Neuronal stem cell (in vitro differentiated cells): ENCODE measurements at regions not wholly inside any gene's neighbourhood (a gene's known extent, or its start where the extent isn't known, plus 50 kb on each side); places are given as distances from the start of the nearest gene placed in this dataset.

ENCODE experiments used
- DNase-seq: peaks from one replicate; pipeline ENCODE4 v3.0.0-alpha.2; 2013; ENCODE audit warnings: low spot score
- H2AFZ ChIP-seq: one replicate; pipeline ENCODE4 v1.6.1; 2013; ENCODE audit warnings: mild to moderate bottlenecking, low read length, inconsistent platforms
- H2AK5ac ChIP-seq: 2 replicates; pipeline ENCODE4 v1.6.1; 2013; ENCODE audit warnings: low read depth, mild to moderate bottlenecking, inconsistent platforms, low read length, moderate library complexity, mixed read lengths
- H2BK120ac ChIP-seq: 2 replicates; pipeline ENCODE4 v1.6.1; 2013; ENCODE audit warnings: low read depth, mild to moderate bottlenecking, inconsistent platforms, low read length, moderate library complexity, mixed read lengths
- H2BK12ac ChIP-seq: one replicate; pipeline ENCODE4 v1.6.1; 2013; ENCODE audit warnings: low read length, inconsistent platforms
- H2BK15ac ChIP-seq: 2 replicates; pipeline ENCODE4 v1.6.1; 2013; ENCODE audit warnings: mild to moderate bottlenecking, low read length, inconsistent platforms, mixed read lengths
- H2BK5ac ChIP-seq: one replicate; pipeline ENCODE4 v1.6.1; 2013; ENCODE audit warnings: inconsistent platforms, mild to moderate bottlenecking, low read length, moderate library complexity
- H3K14ac ChIP-seq: one replicate; pipeline ENCODE4 v1.6.1; 2013; ENCODE audit warnings: low read length, inconsistent platforms
- H3K18ac ChIP-seq: 2 replicates; pipeline ENCODE4 v1.6.1; 2013; ENCODE audit warnings: low read length, inconsistent platforms
- H3K23ac ChIP-seq: 2 replicates; pipeline ENCODE4 v1.6.1; 2013; ENCODE audit warnings: low read depth, mild to moderate bottlenecking, mixed read lengths, low read length, inconsistent platforms; ENCODE audit not compliant: poor library complexity
- H3K27ac ChIP-seq: replicated peaks from 3 replicates; pipeline ENCODE4 v1.5.1; 2013; ENCODE audit warnings: low read length, inconsistent platforms
- H3K27me3 ChIP-seq, 3 experiments: 2 replicates each; pipeline ENCODE4 v1.6.1; 2013; ENCODE audit warnings: low read length in 3 of 3, mild to moderate bottlenecking in 2 of 3, inconsistent platforms in 1 of 3, low read depth in 1 of 3, mixed read lengths in 1 of 3, moderate library complexity in 1 of 3; ENCODE audit not compliant: control insufficient read depth in 3 of 3, insufficient read depth in 3 of 3
- H3K36me3 ChIP-seq, 2 donors: replicated peaks in 1 of 2; 2 replicates each; pipeline ENCODE4 v1.6.1; 2013; ENCODE audit warnings: low read length in 2 of 2; ENCODE audit not compliant: control insufficient read depth in 2 of 2, insufficient read depth in 2 of 2
- H3K4ac ChIP-seq: 2 replicates; pipeline ENCODE4 v1.6.1; 2013; ENCODE audit warnings: inconsistent platforms, mild to moderate bottlenecking, low read length, moderate library complexity
- H3K4me1 ChIP-seq, 2 donors: 1 replicate in 1 of 2; 2 replicates in 1 of 2; pipeline ENCODE4 v1.6.1; 2013; ENCODE audit warnings: low read length in 2 of 2, low read depth in 1 of 2; ENCODE audit not compliant: control insufficient read depth in 2 of 2, insufficient read depth in 1 of 2
- H3K4me2 ChIP-seq: one replicate; pipeline ENCODE4 v1.6.1; 2013; ENCODE audit warnings: mild to moderate bottlenecking, low read length, inconsistent platforms; ENCODE audit not compliant: insufficient read depth, poor library complexity, severe bottlenecking
- H3K4me3 ChIP-seq, 2 donors: 2 replicates each; pipeline ENCODE4 v1.5.1; 2013; ENCODE audit warnings: low read length in 2 of 2, mild to moderate bottlenecking in 2 of 2, inconsistent platforms in 1 of 2, moderate library complexity in 1 of 2
- H3K79me1 ChIP-seq: one replicate; pipeline ENCODE4 v1.6.1; 2013; ENCODE audit warnings: low read depth, mild to moderate bottlenecking, inconsistent platforms, low read length, moderate library complexity
- H3K9ac ChIP-seq: one replicate; pipeline ENCODE4 v1.6.1; 2013; ENCODE audit warnings: mild to moderate bottlenecking, low read depth, low read length, inconsistent platforms; ENCODE audit not compliant: poor library complexity
- H3K9me3 ChIP-seq, 2 donors: replicated peaks in 1 of 2; 2 replicates each; pipeline versions ENCODE3 to v1.6.1; 2013; ENCODE audit warnings: low read length in 2 of 2, mild to moderate bottlenecking in 2 of 2, inconsistent platforms in 1 of 2, low read depth in 1 of 2, mixed read lengths in 1 of 2, moderate library complexity in 1 of 2; ENCODE audit not compliant: control insufficient read depth in 2 of 2, insufficient read depth in 1 of 2
- H4K8ac ChIP-seq: one replicate; pipeline ENCODE4 v1.6.1; 2013; ENCODE audit warnings: low read depth, mild to moderate bottlenecking, inconsistent platforms, low read length, moderate library complexity
- H4K91ac ChIP-seq: one replicate; pipeline ENCODE4 v1.6.1; 2013; ENCODE audit warnings: low read length, low read depth, mild to moderate bottlenecking, inconsistent platforms; ENCODE audit not compliant: poor library complexity
- WGBS, 2 donors: extraction: QIAGEN DNeasy Blood & Tissue Kit; methylation state at CpG; one replicate each; pipeline ENCODE4 v1.1.7; 2013; ENCODE audit warnings: missing lambda C conversion rate in 2 of 2, mixed read lengths in 1 of 2; ENCODE audit not compliant: insufficient read length in 2 of 2, insufficient replicate concordance in 1 of 2; ENCODE audit errors: extremely low coverage in 2 of 2; 5-methylcytosine and 5-hydroxymethylcytosine counted together

- no peaks in the 10 kb centered on the region for H3K9me3 ChIP-seq
- H3K79me1 ChIP-seq: no peaks in the 10 kb centered on the region
- no peaks in the 10 kb centered on the region for H3K27me3 ChIP-seq
- no peak overlapping the region for H3K9ac ChIP-seq
- H3K36me3 ChIP-seq: no peaks in the 10 kb centered on the region
- no CpG with 5 or more reads among the region's 3 CpGs for WGBS, 2 donors
- DNase-seq: no peak
- H3K27ac ChIP-seq: no peak overlapping the region
- H3K18ac ChIP-seq: no peak overlapping the region
- no peak overlapping the region for H2AK5ac ChIP-seq
- no peak overlapping the region for H2BK5ac ChIP-seq
- no peak overlapping the region for H3K14ac ChIP-seq
- H3K4ac ChIP-seq: no peak overlapping the region
- no peak overlapping the region for H2BK15ac ChIP-seq
- H3K4me3 ChIP-seq: no peak overlapping the region
- no peak overlapping the region for H3K23ac ChIP-seq
- no peak overlapping the region for H4K8ac ChIP-seq
- H2AFZ ChIP-seq: no peak overlapping the region
- no peak overlapping the region for H4K91ac ChIP-seq
- H3K4me2 ChIP-seq: no peak overlapping the region
- no peak overlapping the region for H2BK12ac ChIP-seq
- H3K4me1 ChIP-seq: peaks cover 0 to 3% of the 10 kb centered on the region in 2 donors
- H2BK120ac ChIP-seq: no peak overlapping the region
Measured at GRCh38 chr11:26909515-26909914, 84.4 kb upstream of the FIBIN start.

GRCh38 chr11:26909991-26910591 is 83.8 kb upstream of the FIBIN start:
- H3K4me3 ChIP-seq: no peak overlapping the region
- no peak overlapping the region for H2AFZ ChIP-seq
- no peak overlapping the region for H4K91ac ChIP-seq
- H3K9me3 ChIP-seq: no peaks in the 10 kb centered on the region
- H3K79me1 ChIP-seq: no peaks in the 10 kb centered on the region
- H3K36me3 ChIP-seq: no peaks in the 10 kb centered on the region
- no peak overlapping the region for H3K14ac ChIP-seq
- H2BK5ac ChIP-seq: no peak overlapping the region
- H2AK5ac ChIP-seq: no peak overlapping the region
- no peak overlapping the region for H2BK15ac ChIP-seq
- no peak overlapping the region for H2BK120ac ChIP-seq
- H2BK12ac ChIP-seq: no peak overlapping the region
- no peak overlapping the region for H3K9ac ChIP-seq
- DNase-seq: no peak
- H4K8ac ChIP-seq: no peak overlapping the region
- no peak overlapping the region for H3K4ac ChIP-seq
- H3K27me3 ChIP-seq: no peaks in the 10 kb centered on the region
- no CpG with 5 or more reads among the region's 6 CpGs for WGBS, 2 donors
- no peak overlapping the region for H3K18ac ChIP-seq
- H3K23ac ChIP-seq: no peak overlapping the region
- no peak overlapping the region for H3K27ac ChIP-seq
- no peak overlapping the region for H3K4me2 ChIP-seq
- H3K4me1 ChIP-seq: peaks cover 0 to 3% of the 10 kb centered on the region in 2 donors

GRCh38 chr11:26914968-26915367 is 78.9 kb upstream of the FIBIN start:
- Histone ChIP-seq H3K9me3 (no peaks in the 10 kb centered on the region), H3K27ac (no peak overlapping the region), H3K27me3 (no peaks in the 10 kb centered on the region), H3K23ac (no peak overlapping the region), H2BK12ac (no peak overlapping the region), H2AFZ (no peak overlapping the region), H4K8ac (no peak overlapping the region), H2BK5ac (no peak overlapping the region), H3K14ac (no peak overlapping the region), H2BK120ac (no peak overlapping the region), H3K4me1 (no peaks in the 10 kb centered on the region), H3K36me3 (no peaks in the 10 kb centered on the region), H2AK5ac (no peak overlapping the region), H3K79me1 (no peaks in the 10 kb centered on the region), H3K4ac (no peak overlapping the region), H4K91ac (no peak overlapping the region), H3K4me2 (no peak overlapping the region), H3K4me3 (no peak overlapping the region), H3K9ac (no peak overlapping the region), H3K18ac (no peak overlapping the region), H2BK15ac (no peak overlapping the region)
- DNase-seq: no peak
- no CpG with 5 or more reads among the region's 6 CpGs for WGBS, 2 donors

GRCh38 chr11:26916805-26917204 is 77.1 kb upstream of the FIBIN start:
- Histone ChIP-seq H3K4me1 (no peaks in the 10 kb centered on the region), H3K4me3 (no peak overlapping the region), H3K9me3 (no peaks in the 10 kb centered on the region), H2BK5ac (no peak overlapping the region), H2BK120ac (no peak overlapping the region), H3K14ac (no peak overlapping the region), H3K27me3 (no peaks in the 10 kb centered on the region), H3K27ac (no peak overlapping the region), H3K18ac (no peak overlapping the region), H3K4ac (no peak overlapping the region), H2BK15ac (no peak overlapping the region), H2BK12ac (no peak overlapping the region), H4K91ac (no peak overlapping the region), H3K36me3 (no peaks in the 10 kb centered on the region), H3K79me1 (no peaks in the 10 kb centered on the region), H3K9ac (no peak overlapping the region), H4K8ac (no peak overlapping the region), H2AK5ac (no peak overlapping the region), H2AFZ (no peak overlapping the region), H3K4me2 (no peak overlapping the region), H3K23ac (no peak overlapping the region)
- no CpG with 5 or more reads among the region's 6 CpGs for WGBS, 2 donors
- DNase-seq: no peak
